A549 (cell line): ENCODE measurements at regions not wholly inside any gene's neighbourhood (a gene's known extent, or its start where the extent isn't known, plus 50 kb on each side); places are given as distances from the start of the nearest gene placed in this dataset.

Experiments used
- JUN ChIP-seq, 2 experiments: fragments of >200 bp; sonication (Bioruptor Twin); formaldehyde crosslinking; IDR thresholded peaks; 2 replicates in 1 of 2; 3 replicates in 1 of 2; pipeline ENCODE4 v1.6.1; 2016 to 2017
- PBX3 ChIP-seq: IDR thresholded peaks from 2 replicates; pipeline ENCODE4 v1.6.1; 2012
- POLR2A ChIP-seq: IDR thresholded peaks from 2 replicates; pipeline ENCODE4 v1.6.1; 2012; ENCODE audit warnings: mild to moderate bottlenecking, low read length
- RNF2 ChIP-seq: fragments of 200-600 bp; sonication (generic); IDR thresholded peaks from 2 replicates; pipeline ENCODE4 v1.6.1; 2016; ENCODE audit warnings: low read depth, mild to moderate bottlenecking, antibody characterized with exemption, moderate library complexity, borderline replicate concordance
- SMC3 ChIP-seq: fragments of >200 bp; sonication (Bioruptor Twin); formaldehyde crosslinking; IDR thresholded peaks from 3 replicates; pipeline ENCODE4 v1.6.1; 2018; ENCODE audit warnings: inconsistent platforms
- TF ChIP-seq, protein P1 (sequence below): fragments of >200 bp; sonication (Bioruptor Twin); formaldehyde crosslinking; IDR thresholded peaks from 3 replicates; pipeline ENCODE4 v1.5.1; 2016

- TF ChIP-seq PBX3 (no peak), JUN (IDR thresholded peaks at IDR 0.05) (no peak), SMC3 (no peak), POLR2A (no peak), RNF2 (no peak)
- TF ChIP-seq, protein P1, sequence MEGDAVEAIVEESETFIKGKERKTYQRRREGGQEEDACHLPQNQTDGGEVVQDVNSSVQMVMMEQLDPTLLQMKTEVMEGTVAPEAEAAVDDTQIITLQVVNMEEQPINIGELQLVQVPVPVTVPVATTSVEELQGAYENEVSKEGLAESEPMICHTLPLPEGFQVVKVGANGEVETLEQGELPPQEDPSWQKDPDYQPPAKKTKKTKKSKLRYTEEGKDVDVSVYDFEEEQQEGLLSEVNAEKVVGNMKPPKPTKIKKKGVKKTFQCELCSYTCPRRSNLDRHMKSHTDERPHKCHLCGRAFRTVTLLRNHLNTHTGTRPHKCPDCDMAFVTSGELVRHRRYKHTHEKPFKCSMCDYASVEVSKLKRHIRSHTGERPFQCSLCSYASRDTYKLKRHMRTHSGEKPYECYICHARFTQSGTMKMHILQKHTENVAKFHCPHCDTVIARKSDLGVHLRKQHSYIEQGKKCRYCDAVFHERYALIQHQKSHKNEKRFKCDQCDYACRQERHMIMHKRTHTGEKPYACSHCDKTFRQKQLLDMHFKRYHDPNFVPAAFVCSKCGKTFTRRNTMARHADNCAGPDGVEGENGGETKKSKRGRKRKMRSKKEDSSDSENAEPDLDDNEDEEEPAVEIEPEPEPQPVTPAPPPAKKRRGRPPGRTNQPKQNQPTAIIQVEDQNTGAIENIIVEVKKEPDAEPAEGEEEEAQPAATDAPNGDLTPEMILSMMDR, result no peak
Observed at GRCh38 chr9:101930783-101931182, 192.3 kb upstream of the GRIN3A start.
